Hepatocyte (in vitro differentiated cells): ENCODE measurements at regions not wholly inside any gene's neighbourhood (a gene's known extent, or its start where the extent isn't known, plus 50 kb on each side); places are given as distances from the start of the nearest gene placed in this dataset.

Experiments used
- DNase-seq: peaks from one replicate; pipeline ENCODE4 v3.0.0-alpha.2; 2016; ENCODE audit warnings: low spot score
- H2AFZ ChIP-seq: fragments of 200-600 bp; sonication (generic); 2 replicates; pipeline ENCODE4 v1.6.0; 2016; ENCODE audit warnings: antibody characterized with exemption, mild to moderate bottlenecking
- H3K27ac ChIP-seq: fragments of 200-600 bp; sonication (generic); 2 replicates; pipeline ENCODE4 v1.5.1; 2016; ENCODE audit warnings: mild to moderate bottlenecking
- H3K27me3 ChIP-seq: fragments of 200-600 bp; sonication (generic); 2 replicates; pipeline ENCODE4 v1.6.1; 2016
- H3K36me3 ChIP-seq: fragments of 200-600 bp; sonication (generic); replicated peaks from 2 replicates; pipeline ENCODE4 v1.5.1; 2016; ENCODE audit warnings: low read depth; ENCODE audit not compliant: insufficient read depth
- H3K4me1 ChIP-seq: fragments of 200-600 bp; sonication (generic); 2 replicates; pipeline ENCODE4 v1.5.1; 2016; ENCODE audit warnings: mild to moderate bottlenecking, moderate library complexity; ENCODE audit not compliant: insufficient read depth
- H3K4me2 ChIP-seq: fragments of 200-600 bp; sonication (generic); 2 replicates; pipeline ENCODE4 v1.6.0; 2016
- H3K4me3 ChIP-seq: fragments of 200-600 bp; sonication (generic); 2 replicates; pipeline ENCODE4 v1.5.1; 2016; ENCODE audit warnings: mild to moderate bottlenecking
- H3K79me2 ChIP-seq: fragments of 200-600 bp; sonication (generic); 2 replicates; pipeline ENCODE4 v1.6.0; 2017; ENCODE audit warnings: mild to moderate bottlenecking
- H3K9me2 ChIP-seq: fragments of 200-600 bp; sonication (generic); replicated peaks from 2 replicates; pipeline ENCODE4 v1.6.0; 2017; ENCODE audit warnings: mild to moderate bottlenecking; ENCODE audit not compliant: insufficient read depth
- H3K9me3 ChIP-seq: fragments of 200-600 bp; sonication (generic); 2 replicates; pipeline ENCODE4 v1.5.1; 2016; ENCODE audit warnings: low read depth, mild to moderate bottlenecking
- H4K20me1 ChIP-seq: fragments of 200-600 bp; sonication (generic); 2 replicates; pipeline ENCODE4 v1.6.0; 2016; ENCODE audit warnings: mild to moderate bottlenecking; ENCODE audit not compliant: insufficient read depth, poor library complexity, severe bottlenecking
- EZH2 ChIP-seq: fragments of 200-600 bp; sonication (generic); IDR thresholded peaks from 2 replicates; pipeline ENCODE4 v1.6.1; 2016; ENCODE audit warnings: antibody characterized with exemption, mild to moderate bottlenecking, borderline replicate concordance
- EZH2phosphoT487 ChIP-seq: fragments of 200-600 bp; sonication (generic); IDR thresholded peaks from one replicate; pipeline ENCODE4 v1.6.1; 2018; ENCODE audit warnings: antibody characterized with exemption, mild to moderate bottlenecking, low read depth, moderate library complexity; ENCODE audit not compliant: unreplicated experiment, severe bottlenecking
- WGBS: methylation state at CpG from one replicate; pipeline ENCODE4 v1.1.6; 2016; ENCODE audit warnings: low lambda C conversion rate; ENCODE audit errors: missing lambda C conversion rate; 5-methylcytosine and 5-hydroxymethylcytosine counted together
- TF ChIP-seq, protein P1 (sequence below): fragments of 200-600 bp; sonication (generic); IDR thresholded peaks from 2 replicates; pipeline ENCODE4 v1.5.1; 2016; ENCODE audit warnings: antibody characterized with exemption, mild to moderate bottlenecking; ENCODE audit not compliant: poor library complexity

DNA sequence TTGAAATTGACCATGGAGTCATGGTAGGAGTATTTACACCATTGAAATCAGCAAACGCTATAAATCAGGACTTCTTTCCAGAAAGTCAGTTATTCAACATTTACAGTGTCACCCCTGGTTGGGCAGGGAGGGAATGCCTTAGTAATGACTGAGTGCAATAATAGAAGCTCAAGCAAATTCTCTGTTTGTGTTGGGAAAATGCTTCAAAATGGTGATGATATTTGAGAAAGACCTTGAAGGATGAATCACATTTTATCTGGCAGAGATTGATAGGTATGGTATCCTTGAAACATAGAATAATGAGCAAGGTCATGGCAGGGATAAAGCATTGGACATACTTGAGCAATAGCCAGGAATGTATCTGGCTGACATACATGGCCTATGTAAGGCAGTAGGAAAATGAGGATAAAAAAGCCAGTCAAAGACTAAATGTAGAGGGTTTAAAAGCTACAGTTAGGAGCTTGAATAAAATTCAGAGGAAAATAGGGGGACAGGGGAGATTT is 248.7 kb downstream of the FMR1NB start:
- DNase-seq = no peak
- no peaks in the 10 kb centered on the region for H3K79me2 ChIP-seq
- no peaks in the 10 kb centered on the region for H4K20me1 ChIP-seq
- no peak for TF ChIP-seq EZH2phosphoT487
- no peak for TF ChIP-seq EZH2
- TF ChIP-seq, protein P1, sequence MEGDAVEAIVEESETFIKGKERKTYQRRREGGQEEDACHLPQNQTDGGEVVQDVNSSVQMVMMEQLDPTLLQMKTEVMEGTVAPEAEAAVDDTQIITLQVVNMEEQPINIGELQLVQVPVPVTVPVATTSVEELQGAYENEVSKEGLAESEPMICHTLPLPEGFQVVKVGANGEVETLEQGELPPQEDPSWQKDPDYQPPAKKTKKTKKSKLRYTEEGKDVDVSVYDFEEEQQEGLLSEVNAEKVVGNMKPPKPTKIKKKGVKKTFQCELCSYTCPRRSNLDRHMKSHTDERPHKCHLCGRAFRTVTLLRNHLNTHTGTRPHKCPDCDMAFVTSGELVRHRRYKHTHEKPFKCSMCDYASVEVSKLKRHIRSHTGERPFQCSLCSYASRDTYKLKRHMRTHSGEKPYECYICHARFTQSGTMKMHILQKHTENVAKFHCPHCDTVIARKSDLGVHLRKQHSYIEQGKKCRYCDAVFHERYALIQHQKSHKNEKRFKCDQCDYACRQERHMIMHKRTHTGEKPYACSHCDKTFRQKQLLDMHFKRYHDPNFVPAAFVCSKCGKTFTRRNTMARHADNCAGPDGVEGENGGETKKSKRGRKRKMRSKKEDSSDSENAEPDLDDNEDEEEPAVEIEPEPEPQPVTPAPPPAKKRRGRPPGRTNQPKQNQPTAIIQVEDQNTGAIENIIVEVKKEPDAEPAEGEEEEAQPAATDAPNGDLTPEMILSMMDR = no peak
- no peak overlapping the region for H3K4me3 ChIP-seq
- 58% methylated on average over 1 of the region's 1 CpG for WGBS
- H3K36me3 ChIP-seq = no peaks in the 10 kb centered on the region
- H3K27ac ChIP-seq = no peak overlapping the region
- H3K4me1 ChIP-seq = no peaks in the 10 kb centered on the region
- no peaks in the 10 kb centered on the region for H3K9me2 ChIP-seq
- H3K4me2 ChIP-seq = no peak overlapping the region
- H2AFZ ChIP-seq = no peak overlapping the region
- no peaks in the 10 kb centered on the region for H3K9me3 ChIP-seq
- no peaks in the 10 kb centered on the region for H3K27me3 ChIP-seq

DNA sequence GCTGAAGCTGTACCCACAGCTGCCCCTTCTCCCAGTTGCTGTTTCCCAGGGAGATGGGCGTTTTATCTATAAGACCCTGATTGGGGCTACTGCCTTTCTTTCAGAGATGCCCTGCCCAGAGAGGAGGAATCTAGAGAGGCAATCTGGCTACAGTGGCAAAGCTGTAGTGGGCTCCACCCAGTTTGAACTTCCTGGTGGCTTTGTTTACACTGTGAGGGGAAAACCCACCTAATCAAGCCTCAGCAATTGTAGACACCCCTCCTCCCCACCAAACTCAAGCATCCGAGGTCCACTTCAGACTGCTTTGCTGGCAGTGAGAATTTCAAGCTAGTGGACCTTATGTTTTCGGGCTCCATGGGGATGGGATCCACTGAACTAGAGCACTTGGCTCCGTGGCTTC is 240.4 kb upstream of the AFF2 start:
- TF ChIP-seq EZH2 = no peak
- TF ChIP-seq, protein P1 = no peak
- TF ChIP-seq EZH2phosphoT487 = no peak
- Histone ChIP-seq H3K9me3 (no peaks in the 10 kb centered on the region), H3K4me3 (no peak overlapping the region), H3K27ac (no peak overlapping the region), H3K4me1 (no peaks in the 10 kb centered on the region), H3K4me2 (no peak overlapping the region), H4K20me1 (no peaks in the 10 kb centered on the region), H3K36me3 (no peaks in the 10 kb centered on the region), H3K27me3 (no peaks in the 10 kb centered on the region), H3K9me2 (no peaks in the 10 kb centered on the region), H3K79me2 (no peaks in the 10 kb centered on the region), H2AFZ (no peak overlapping the region)
- 66% methylated on average over 4 of the region's 4 CpGs for WGBS
- no peak for DNase-seq

DNA sequence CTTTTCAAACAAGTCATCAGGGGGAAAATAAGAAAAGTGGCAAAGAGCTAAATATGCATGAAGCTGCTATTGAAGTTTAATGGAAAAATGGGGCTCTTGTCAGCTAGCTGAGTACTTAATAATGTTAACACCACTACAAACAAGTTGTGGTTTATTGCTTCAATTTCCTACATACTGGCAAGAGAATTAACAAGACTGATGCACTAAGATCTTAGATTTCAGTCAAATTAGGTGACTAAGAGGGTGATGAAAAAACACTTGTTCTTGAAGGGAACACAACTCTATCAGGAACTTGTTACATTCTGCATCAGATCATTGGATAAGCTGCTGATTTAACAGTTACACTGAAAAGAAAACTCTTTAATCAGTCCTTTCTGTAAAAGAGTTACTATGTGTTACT is 234.6 kb upstream of the AFF2 start:
- no peak overlapping the region for H3K4me3 ChIP-seq
- H3K36me3 ChIP-seq = no peaks in the 10 kb centered on the region
- no peaks in the 10 kb centered on the region for H3K4me1 ChIP-seq
- H3K4me2 ChIP-seq = no peak overlapping the region
- no peak for DNase-seq
- no peak overlapping the region for H3K27ac ChIP-seq
- H4K20me1 ChIP-seq = no peaks in the 10 kb centered on the region
- H2AFZ ChIP-seq = no peak overlapping the region
- H3K27me3 ChIP-seq = no peaks in the 10 kb centered on the region
- H3K9me3 ChIP-seq = no peaks in the 10 kb centered on the region
- no peaks in the 10 kb centered on the region for H3K9me2 ChIP-seq
- TF ChIP-seq, protein P1 = no peak
- TF ChIP-seq EZH2 (no peak), EZH2phosphoT487 (no peak)
- no peaks in the 10 kb centered on the region for H3K79me2 ChIP-seq

DNA sequence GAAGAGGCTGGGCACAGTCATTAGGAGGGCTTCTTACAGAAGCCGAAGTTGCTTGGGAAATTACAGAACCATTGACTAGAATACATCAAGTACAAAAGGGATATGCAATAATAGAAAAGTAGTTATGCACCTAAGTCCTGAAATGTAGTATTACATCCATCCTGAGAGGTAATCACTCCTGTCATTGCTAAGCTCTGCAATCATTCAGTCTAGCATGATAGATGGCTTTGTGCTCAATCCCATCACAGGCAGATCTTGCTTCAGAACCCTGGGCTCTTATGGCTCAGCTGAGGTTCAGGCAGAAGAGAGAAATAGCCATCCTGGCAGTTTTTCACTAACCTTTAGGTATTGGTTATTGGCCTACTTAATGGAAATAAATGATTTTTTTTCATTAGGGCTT is 231.7 kb upstream of the AFF2 start:
- no peaks in the 10 kb centered on the region for H3K27me3 ChIP-seq
- H3K9me2 ChIP-seq = no peaks in the 10 kb centered on the region
- H3K4me1 ChIP-seq = no peaks in the 10 kb centered on the region
- H3K9me3 ChIP-seq = no peaks in the 10 kb centered on the region
- H3K4me2 ChIP-seq = no peak overlapping the region
- no peaks in the 10 kb centered on the region for H3K79me2 ChIP-seq
- TF ChIP-seq EZH2phosphoT487 = no peak
- TF ChIP-seq, protein P1 = no peak
- TF ChIP-seq EZH2 = no peak
- no peaks in the 10 kb centered on the region for H3K36me3 ChIP-seq
- no peak for DNase-seq
- WGBS = 83% methylated on average over 1 of the region's 1 CpG
- no peak overlapping the region for H3K4me3 ChIP-seq
- no peak overlapping the region for H2AFZ ChIP-seq
- no peaks in the 10 kb centered on the region for H4K20me1 ChIP-seq
- no peak overlapping the region for H3K27ac ChIP-seq
